Panc1 (cell line): ENCODE measurements at regions not wholly inside any gene's neighbourhood (a gene's known extent, or its start where the extent isn't known, plus 50 kb on each side); places are given as distances from the start of the nearest gene placed in this dataset.
"Not testable (repeated sequence)": the region's sequence is repeated elsewhere in the genome, so short reads cannot be mapped to it uniquely, and the experiment has no call there.

Source experiments
- POLR2AphosphoS5 ChIP-seq: IDR thresholded peaks from 2 replicates; pipeline ENCODE4 v1.6.1; 2012; ENCODE audit warnings: mild to moderate bottlenecking, low read depth, low read length, moderate library complexity
- SIN3A ChIP-seq: IDR thresholded peaks from 2 replicates; pipeline ENCODE4 v1.6.1; 2012; ENCODE audit warnings: low read depth, mild to moderate bottlenecking, low read length, moderate library complexity, borderline replicate concordance; ENCODE audit not compliant: insufficient read depth
- TCF7L2 ChIP-seq: IDR thresholded peaks from 2 replicates; pipeline ENCODE4 v1.6.1; 2011; ENCODE audit warnings: mild to moderate bottlenecking, low read depth, low read length, inconsistent platforms
- TF ChIP-seq, protein P1 (sequence below): fragments of 450-650 bp; IDR thresholded peaks from 2 replicates; pipeline ENCODE4 v1.5.1; 2017; ENCODE audit warnings: mild to moderate bottlenecking
- TF ChIP-seq, protein P2 (sequence below), 2 experiments: IDR thresholded peaks; 2 replicates each; pipeline ENCODE4 v1.6.1; 2011 to 2012; ENCODE audit warnings: low read depth in 2 of 2, control low read depth in 1 of 2, low read length in 1 of 2, mild to moderate bottlenecking in 1 of 2, moderate library complexity in 1 of 2; ENCODE audit not compliant: insufficient read depth in 1 of 2

DNA sequence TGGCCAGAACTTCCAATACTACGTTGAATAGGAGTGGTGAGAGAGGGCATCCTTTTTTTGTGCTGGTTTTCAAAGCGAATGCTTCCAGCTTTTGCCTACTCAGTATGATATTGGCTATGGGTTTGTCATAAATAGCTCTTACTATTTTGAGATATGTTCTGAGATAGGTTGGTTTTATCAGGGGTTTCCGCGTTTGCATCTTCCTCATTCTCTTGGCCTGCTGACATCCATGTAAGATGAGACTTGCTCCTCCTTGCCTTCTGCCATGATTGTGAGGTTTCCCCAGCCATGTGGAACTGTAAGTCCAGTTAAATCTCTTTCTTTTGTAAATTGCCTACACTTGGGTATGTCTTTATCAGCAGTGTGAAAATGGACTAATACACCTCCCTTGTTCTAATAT is 71.2 kb upstream of the C7orf33 start:
- TF ChIP-seq, protein P1, sequence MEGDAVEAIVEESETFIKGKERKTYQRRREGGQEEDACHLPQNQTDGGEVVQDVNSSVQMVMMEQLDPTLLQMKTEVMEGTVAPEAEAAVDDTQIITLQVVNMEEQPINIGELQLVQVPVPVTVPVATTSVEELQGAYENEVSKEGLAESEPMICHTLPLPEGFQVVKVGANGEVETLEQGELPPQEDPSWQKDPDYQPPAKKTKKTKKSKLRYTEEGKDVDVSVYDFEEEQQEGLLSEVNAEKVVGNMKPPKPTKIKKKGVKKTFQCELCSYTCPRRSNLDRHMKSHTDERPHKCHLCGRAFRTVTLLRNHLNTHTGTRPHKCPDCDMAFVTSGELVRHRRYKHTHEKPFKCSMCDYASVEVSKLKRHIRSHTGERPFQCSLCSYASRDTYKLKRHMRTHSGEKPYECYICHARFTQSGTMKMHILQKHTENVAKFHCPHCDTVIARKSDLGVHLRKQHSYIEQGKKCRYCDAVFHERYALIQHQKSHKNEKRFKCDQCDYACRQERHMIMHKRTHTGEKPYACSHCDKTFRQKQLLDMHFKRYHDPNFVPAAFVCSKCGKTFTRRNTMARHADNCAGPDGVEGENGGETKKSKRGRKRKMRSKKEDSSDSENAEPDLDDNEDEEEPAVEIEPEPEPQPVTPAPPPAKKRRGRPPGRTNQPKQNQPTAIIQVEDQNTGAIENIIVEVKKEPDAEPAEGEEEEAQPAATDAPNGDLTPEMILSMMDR, result not testable (repeated sequence)
- TF ChIP-seq, protein P2, sequence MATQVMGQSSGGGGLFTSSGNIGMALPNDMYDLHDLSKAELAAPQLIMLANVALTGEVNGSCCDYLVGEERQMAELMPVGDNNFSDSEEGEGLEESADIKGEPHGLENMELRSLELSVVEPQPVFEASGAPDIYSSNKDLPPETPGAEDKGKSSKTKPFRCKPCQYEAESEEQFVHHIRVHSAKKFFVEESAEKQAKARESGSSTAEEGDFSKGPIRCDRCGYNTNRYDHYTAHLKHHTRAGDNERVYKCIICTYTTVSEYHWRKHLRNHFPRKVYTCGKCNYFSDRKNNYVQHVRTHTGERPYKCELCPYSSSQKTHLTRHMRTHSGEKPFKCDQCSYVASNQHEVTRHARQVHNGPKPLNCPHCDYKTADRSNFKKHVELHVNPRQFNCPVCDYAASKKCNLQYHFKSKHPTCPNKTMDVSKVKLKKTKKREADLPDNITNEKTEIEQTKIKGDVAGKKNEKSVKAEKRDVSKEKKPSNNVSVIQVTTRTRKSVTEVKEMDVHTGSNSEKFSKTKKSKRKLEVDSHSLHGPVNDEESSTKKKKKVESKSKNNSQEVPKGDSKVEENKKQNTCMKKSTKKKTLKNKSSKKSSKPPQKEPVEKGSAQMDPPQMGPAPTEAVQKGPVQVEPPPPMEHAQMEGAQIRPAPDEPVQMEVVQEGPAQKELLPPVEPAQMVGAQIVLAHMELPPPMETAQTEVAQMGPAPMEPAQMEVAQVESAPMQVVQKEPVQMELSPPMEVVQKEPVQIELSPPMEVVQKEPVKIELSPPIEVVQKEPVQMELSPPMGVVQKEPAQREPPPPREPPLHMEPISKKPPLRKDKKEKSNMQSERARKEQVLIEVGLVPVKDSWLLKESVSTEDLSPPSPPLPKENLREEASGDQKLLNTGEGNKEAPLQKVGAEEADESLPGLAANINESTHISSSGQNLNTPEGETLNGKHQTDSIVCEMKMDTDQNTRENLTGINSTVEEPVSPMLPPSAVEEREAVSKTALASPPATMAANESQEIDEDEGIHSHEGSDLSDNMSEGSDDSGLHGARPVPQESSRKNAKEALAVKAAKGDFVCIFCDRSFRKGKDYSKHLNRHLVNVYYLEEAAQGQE (IDR thresholded peaks at IDR 0.05; ENCODE audit: insufficient read depth in 1 of 2, low read depth in 2 of 2, low read length in 1 of 2), result not testable (repeated sequence)
- not testable (repeated sequence) for TF ChIP-seq POLR2AphosphoS5, SIN3A, TCF7L2
